Right atrium auricular region (tissue), 2 donors: ENCODE measurements at regions not wholly inside any gene's neighbourhood (a gene's known extent, or its start where the extent isn't known, plus 50 kb on each side); places are given as distances from the start of the nearest gene placed in this dataset.

Source experiments
- DNase-seq: peaks from one replicate; pipeline ENCODE4 v3.0.0-alpha.2; 2019; ENCODE audit warnings: low spot score
- H3K27ac ChIP-seq, 2 donors: fragments of 200-600 bp; sonication (generic); 1 replicate in 1 of 2; 2 replicates in 1 of 2; pipeline ENCODE4 v1.5.1; 2016 to 2019
- H3K27me3 ChIP-seq, 2 donors: fragments of 200-600 bp; sonication (generic); one replicate each; pipeline versions ENCODE4 v1.5.1 to v1.6.0; 2017 to 2019
- H3K36me3 ChIP-seq: fragments of 200-600 bp; sonication (generic); one replicate; pipeline ENCODE4 v1.5.1; 2016
- H3K4me1 ChIP-seq, 2 donors: fragments of 200-600 bp; sonication (generic); one replicate each; pipeline versions ENCODE4 v1.5.1 to v1.6.0; 2017 to 2019
- H3K4me3 ChIP-seq, 2 donors: fragments of 200-600 bp; sonication (generic); 1 replicate in 1 of 2; 2 replicates in 1 of 2; pipeline ENCODE4 v1.5.1; 2017 to 2019; ENCODE audit warnings: mild to moderate bottlenecking in 1 of 2, moderate library complexity in 1 of 2
- H3K9me3 ChIP-seq, 2 donors: fragments of 200-600 bp; sonication (generic); one replicate each; pipeline ENCODE4 v1.5.1; 2019
- CTCF ChIP-seq, 2 donors: fragments of 200-600 bp; sonication (generic); IDR thresholded peaks; one replicate each; pipeline ENCODE4 v1.5.1; 2019; ENCODE audit warnings: antibody characterized with exemption in 2 of 2

GRCh38 chr3:31145062-31145461 lies 250.6 kb upstream of the GADL1 start:
- Histone ChIP-seq H3K27ac (no peak overlapping the region), H3K9me3 (peaks cover 0 to 5% of the 10 kb centered on the region in 2 donors), H3K4me1 (no peaks in the 10 kb centered on the region), H3K27me3 (no peaks in the 10 kb centered on the region), H3K4me3 (no peak overlapping the region), H3K36me3 (no peaks in the 10 kb centered on the region)
- no peak for DNase-seq
- TF ChIP-seq CTCF (IDR thresholded peaks at IDR 0.05) = no peak

GRCh38 chr3:31147550-31147949 lies 253.1 kb upstream of the GADL1 start:
- H3K9me3 ChIP-seq = peaks cover 0 to 5% of the 10 kb centered on the region in 2 donors
- no peak overlapping the region for H3K4me3 ChIP-seq
- no peaks in the 10 kb centered on the region for H3K36me3 ChIP-seq
- H3K4me1 ChIP-seq = no peaks in the 10 kb centered on the region
- DNase-seq = no peak
- H3K27ac ChIP-seq = no peak overlapping the region
- TF ChIP-seq CTCF (IDR thresholded peaks at IDR 0.05) = no peak
- no peaks in the 10 kb centered on the region for H3K27me3 ChIP-seq

GRCh38 chr3:31157047-31157694 lies 262.7 kb upstream of the GADL1 start:
- no peaks in the 10 kb centered on the region for H3K4me1 ChIP-seq
- no peaks in the 10 kb centered on the region for H3K9me3 ChIP-seq
- no peaks in the 10 kb centered on the region for H3K36me3 ChIP-seq
- no peaks in the 10 kb centered on the region for H3K27me3 ChIP-seq
- no peak overlapping the region for H3K4me3 ChIP-seq
- no peak overlapping the region for H3K27ac ChIP-seq
- no peak for TF ChIP-seq CTCF (IDR thresholded peaks at IDR 0.05)
- DNase-seq = no peak

- Histone ChIP-seq H3K27ac (no peak overlapping the region), H3K27me3 (no peaks in the 10 kb centered on the region), H3K36me3 (no peaks in the 10 kb centered on the region), H3K4me1 (no peaks in the 10 kb centered on the region), H3K9me3 (no peaks in the 10 kb centered on the region), H3K4me3 (no peak overlapping the region)
- no peak for TF ChIP-seq CTCF (IDR thresholded peaks at IDR 0.05)
- DNase-seq = no peak
Observed at GRCh38 chr3:31157893-31158620, 263.6 kb upstream of the GADL1 start.

GRCh38 chr3:31159331-31160039 lies 265.0 kb upstream of the GADL1 start:
- Histone ChIP-seq H3K4me3 (no peak overlapping the region), H3K27ac (no peak overlapping the region), H3K9me3 (no peaks in the 10 kb centered on the region), H3K27me3 (no peaks in the 10 kb centered on the region), H3K4me1 (no peaks in the 10 kb centered on the region), H3K36me3 (no peaks in the 10 kb centered on the region)
- no peak for TF ChIP-seq CTCF (IDR thresholded peaks at IDR 0.05)
- no peak for DNase-seq
